SW 1271 (cell line): ENCODE measurements at regions not wholly inside any gene's neighbourhood (a gene's known extent, or its start where the extent isn't known, plus 50 kb on each side); places are given as distances from the start of the nearest gene placed in this dataset.

Source experiments
- DNase-seq, 2 experiments: peaks; one replicate each; lab custom pipeline; 2025; lab: John Stamatoyannopoulos, UW

GRCh38 chr11:98559961-98560360, 460.8 kb upstream of the CNTN5 start:
- no peak for DNase-seq

- DNase-seq, result no peak
These were observed 459.5 kb upstream of the CNTN5 start for GRCh38 chr11:98561252-98561651.

GRCh38 chr11:98561877-98562395, 458.8 kb upstream of the CNTN5 start:
- no peak for DNase-seq

GRCh38 chr11:98564233-98564632, 456.5 kb upstream of the CNTN5 start:
- DNase-seq, result no peak

- no peak for DNase-seq
These were observed 455.9 kb upstream of the CNTN5 start for GRCh38 chr11:98564881-98565280.

GRCh38 chr11:98565311-98565710, 455.4 kb upstream of the CNTN5 start:
- no peak for DNase-seq

- DNase-seq, result no peak
These were observed 453.8 kb upstream of the CNTN5 start for GRCh38 chr11:98566978-98567377.

- DNase-seq, result no peak
These were observed 452.7 kb upstream of the CNTN5 start for GRCh38 chr11:98568013-98568412.

- DNase-seq, result no peak
These were observed 447.8 kb upstream of the CNTN5 start for GRCh38 chr11:98572941-98573340.

GRCh38 chr11:98587884-98588283, 432.9 kb upstream of the CNTN5 start:
- no peak for DNase-seq

GRCh38 chr11:98589967-98590366, 430.8 kb upstream of the CNTN5 start:
- DNase-seq, result no peak

- no peak for DNase-seq
These were observed 420.6 kb upstream of the CNTN5 start for GRCh38 chr11:98600103-98600502.

GRCh38 chr11:98600786-98601773, 419.7 kb upstream of the CNTN5 start:
- DNase-seq, result no peak

GRCh38 chr11:98616098-98616655, 404.6 kb upstream of the CNTN5 start:
- DNase-seq, result no peak

GRCh38 chr11:98621767-98622166, 399.0 kb upstream of the CNTN5 start:
- no peak for DNase-seq

GRCh38 chr11:98625526-98625925, 395.2 kb upstream of the CNTN5 start:
- DNase-seq, result no peak

GRCh38 chr11:98630736-98631135, 390.0 kb upstream of the CNTN5 start:
- DNase-seq, result no peak

- DNase-seq, result no peak
These were observed 363.0 kb upstream of the CNTN5 start for GRCh38 chr11:98657711-98658110.

- no peak for DNase-seq
These were observed 361.3 kb upstream of the CNTN5 start for GRCh38 chr11:98659431-98659830.

GRCh38 chr11:98674390-98674789, 346.4 kb upstream of the CNTN5 start:
- no peak for DNase-seq

- DNase-seq, result no peak
These were observed 341.1 kb upstream of the CNTN5 start for GRCh38 chr11:98679673-98680072.

- no peak for DNase-seq
These were observed 319.2 kb upstream of the CNTN5 start for GRCh38 chr11:98701541-98701940.
